Prostate gland (tissue), 2 donors: ENCODE measurements at regions not wholly inside any gene's neighbourhood (a gene's known extent, or its start where the extent isn't known, plus 50 kb on each side); places are given as distances from the start of the nearest gene placed in this dataset.

Source experiments
- DNase-seq: peaks from one replicate; pipeline ENCODE4 v3.0.0-alpha.2; 2019; ENCODE audit warnings: low spot score
- H3K27ac ChIP-seq, 2 donors: fragments of 200-600 bp; sonication (generic); 2 replicates each; pipeline ENCODE4 v1.5.1; 2017 to 2019
- H3K27me3 ChIP-seq: fragments of 200-600 bp; sonication (generic); replicated peaks from 2 replicates; pipeline ENCODE4 v1.5.1; 2019; ENCODE audit not compliant: insufficient read depth
- H3K36me3 ChIP-seq, 2 donors: fragments of 200-600 bp; sonication (generic); 1 replicate in 1 of 2; 2 replicates in 1 of 2; pipeline versions ENCODE4 v1.5.1 to v1.8.1; 2017 to 2019
- H3K4me1 ChIP-seq: fragments of 200-600 bp; sonication (generic); replicated peaks from 2 replicates; pipeline ENCODE4 v1.5.1; 2019
- H3K4me3 ChIP-seq, 2 donors: fragments of 200-600 bp; sonication (generic); 2 replicates each; pipeline ENCODE4 v1.5.1; 2017 to 2019
- H3K9me3 ChIP-seq: fragments of 200-600 bp; sonication (generic); 2 replicates; pipeline ENCODE4 v1.5.1; 2017
- POLR2A ChIP-seq: fragments of 450-650 bp; IDR thresholded peaks from one replicate; pipeline ENCODE4 v1.6.1; 2016; ENCODE audit warnings: antibody characterized with exemption, mild to moderate bottlenecking
- POLR2AphosphoS5 ChIP-seq: sonication (generic); formaldehyde crosslinking; IDR thresholded peaks from one replicate; pipeline ENCODE4 v1.6.1; 2017; ENCODE audit warnings: antibody characterized with exemption
- WGBS: methylation state at CpG from one replicate; pipeline ENCODE4 v1.1.5; 2018; 5-methylcytosine and 5-hydroxymethylcytosine counted together
- intact Hi-C: fragments of 100-400 bp; cut with DNase I; formaldehyde crosslinking; loops from one replicate; pipeline ENCODE4 v1.14.2; 2022
- TF ChIP-seq, protein P1 (sequence below), 4 experiments: fragments of 200-600 bp in 2 of 4; fragments of 450-650 bp in 2 of 4; sonication (generic) in 2 of 4; IDR thresholded peaks; 1 replicate in 3 of 4; 2 replicates in 1 of 4; pipeline ENCODE4 v1.5.1; 2016 to 2019; ENCODE audit warnings: antibody characterized with exemption in 4 of 4, mild to moderate bottlenecking in 2 of 4, moderate library complexity in 2 of 4

- H3K36me3 ChIP-seq, result no peaks in the 10 kb centered on the region
- H3K4me3 ChIP-seq, result no peak overlapping the region
- DNase-seq, result peak; percentile 7
- WGBS, result 25% methylated on average over 3 of the region's 3 CpGs
- no peak for TF ChIP-seq POLR2A
- TF ChIP-seq POLR2AphosphoS5, result peak; percentile 43
- intact Hi-C loops, result no loop called here
- peak overlapping the region in 1 of 2 donors; percentile 8 for H3K27ac ChIP-seq
- H3K4me1 ChIP-seq, result peaks cover 6% of the 10 kb centered on the region
- no peaks in the 10 kb centered on the region for H3K27me3 ChIP-seq
- no peaks in the 10 kb centered on the region for H3K9me3 ChIP-seq
Measured at GRCh38 chr6:135568379-135568778, 70.8 kb upstream of the AHI1 start.

DNA sequence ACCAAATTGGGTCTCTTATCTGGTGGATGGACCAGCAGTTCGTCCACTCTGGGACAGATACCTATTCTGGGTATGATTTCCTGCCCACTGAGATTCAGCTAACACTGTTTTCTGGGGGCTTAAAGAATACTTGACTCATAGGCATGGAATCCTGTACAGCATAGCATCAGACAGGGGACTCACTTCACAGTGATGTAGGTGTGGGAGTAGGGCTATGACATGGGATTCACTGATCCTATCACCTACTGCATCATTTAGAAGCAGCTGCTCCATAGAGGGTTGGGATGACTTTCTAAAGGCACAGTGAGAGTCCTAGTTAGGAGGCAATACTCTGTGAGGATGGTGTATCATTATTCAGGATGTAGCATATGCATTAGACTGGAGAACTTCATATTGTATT, 74.5 kb upstream of the AHI1 start:
- H3K9me3 ChIP-seq, result no peaks in the 10 kb centered on the region
- 77% methylated on average over 1 of the region's 1 CpG for WGBS
- no peaks in the 10 kb centered on the region for H3K36me3 ChIP-seq
- no peak for DNase-seq
- H3K4me3 ChIP-seq, result no peak overlapping the region
- no peaks in the 10 kb centered on the region for H3K27me3 ChIP-seq
- TF ChIP-seq, protein P1, sequence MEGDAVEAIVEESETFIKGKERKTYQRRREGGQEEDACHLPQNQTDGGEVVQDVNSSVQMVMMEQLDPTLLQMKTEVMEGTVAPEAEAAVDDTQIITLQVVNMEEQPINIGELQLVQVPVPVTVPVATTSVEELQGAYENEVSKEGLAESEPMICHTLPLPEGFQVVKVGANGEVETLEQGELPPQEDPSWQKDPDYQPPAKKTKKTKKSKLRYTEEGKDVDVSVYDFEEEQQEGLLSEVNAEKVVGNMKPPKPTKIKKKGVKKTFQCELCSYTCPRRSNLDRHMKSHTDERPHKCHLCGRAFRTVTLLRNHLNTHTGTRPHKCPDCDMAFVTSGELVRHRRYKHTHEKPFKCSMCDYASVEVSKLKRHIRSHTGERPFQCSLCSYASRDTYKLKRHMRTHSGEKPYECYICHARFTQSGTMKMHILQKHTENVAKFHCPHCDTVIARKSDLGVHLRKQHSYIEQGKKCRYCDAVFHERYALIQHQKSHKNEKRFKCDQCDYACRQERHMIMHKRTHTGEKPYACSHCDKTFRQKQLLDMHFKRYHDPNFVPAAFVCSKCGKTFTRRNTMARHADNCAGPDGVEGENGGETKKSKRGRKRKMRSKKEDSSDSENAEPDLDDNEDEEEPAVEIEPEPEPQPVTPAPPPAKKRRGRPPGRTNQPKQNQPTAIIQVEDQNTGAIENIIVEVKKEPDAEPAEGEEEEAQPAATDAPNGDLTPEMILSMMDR (IDR thresholded peaks at IDR 0.05), result no peak
- TF ChIP-seq POLR2AphosphoS5 (no peak), POLR2A (no peak)
- intact Hi-C loops, result no loop called here
- H3K27ac ChIP-seq, result no peak overlapping the region
- H3K4me1 ChIP-seq, result peaks cover 6% of the 10 kb centered on the region

DNA sequence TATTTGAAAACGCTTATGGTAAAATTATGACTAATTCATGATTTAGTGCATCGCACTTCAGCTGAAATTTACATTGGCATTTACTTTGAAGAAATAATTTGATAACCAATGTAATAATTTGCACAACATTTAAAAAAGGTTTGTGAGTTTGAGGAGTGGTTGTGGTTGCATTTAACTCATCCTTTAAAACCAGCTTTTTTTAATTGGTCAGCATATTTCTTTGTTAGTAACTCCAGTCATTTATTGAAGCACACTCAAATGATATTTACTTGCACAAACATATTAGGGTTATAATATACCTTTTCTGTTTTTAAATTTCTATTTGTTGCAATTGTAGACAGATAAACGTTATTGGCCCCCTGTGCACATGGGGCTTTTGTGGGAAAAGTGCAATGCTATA, 78.1 kb upstream of the AHI1 start:
- Histone ChIP-seq H3K9me3 (no peaks in the 10 kb centered on the region), H3K4me3 (no peak overlapping the region), H3K27ac (no peak overlapping the region), H3K36me3 (no peaks in the 10 kb centered on the region), H3K4me1 (no peaks in the 10 kb centered on the region), H3K27me3 (no peaks in the 10 kb centered on the region)
- no peak for TF ChIP-seq POLR2AphosphoS5
- TF ChIP-seq, protein P1 (IDR thresholded peaks at IDR 0.05), result no peak
- TF ChIP-seq POLR2A, result no peak
- 87% methylated on average over 3 of the region's 3 CpGs for WGBS
- intact Hi-C loops, result no loop called here
- no peak for DNase-seq

GRCh38 chr6:135576055-135576454, 78.5 kb upstream of the AHI1 start:
- no peak overlapping the region for H3K4me3 ChIP-seq
- no peaks in the 10 kb centered on the region for H3K9me3 ChIP-seq
- H3K27ac ChIP-seq, result no peak overlapping the region
- no peaks in the 10 kb centered on the region for H3K4me1 ChIP-seq
- no peak for DNase-seq
- intact Hi-C loops, result no loop called here
- no peaks in the 10 kb centered on the region for H3K27me3 ChIP-seq
- whole genome bisulfite sequencing, result 55% methylated on average over 1 of the region's 1 CpG
- no peaks in the 10 kb centered on the region for H3K36me3 ChIP-seq
- TF ChIP-seq POLR2AphosphoS5 (no peak), POLR2A (no peak)
- TF ChIP-seq, protein P1 (IDR thresholded peaks at IDR 0.05), result no peak

DNA sequence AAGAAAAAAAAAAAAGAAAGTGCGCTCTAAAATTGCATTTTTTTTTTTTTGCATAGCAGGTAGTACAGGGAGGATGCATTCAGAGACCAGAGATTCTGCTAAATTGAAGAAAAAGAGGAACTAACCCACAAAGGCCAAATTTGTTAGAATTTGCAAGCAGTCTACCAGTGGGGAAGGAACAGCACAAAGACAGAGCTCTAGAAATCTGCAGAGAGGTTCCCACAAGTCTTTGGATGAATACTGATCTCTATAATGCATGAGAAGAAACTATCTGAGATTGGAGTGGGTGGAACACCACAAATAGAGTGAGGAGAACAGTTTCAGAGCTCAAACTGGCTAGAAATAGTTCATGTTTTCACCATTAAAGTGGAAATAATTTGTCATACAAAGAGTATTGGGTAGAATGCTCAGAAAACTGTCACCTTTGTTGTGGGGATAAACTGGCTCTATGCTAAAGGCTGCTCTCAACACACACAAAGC, 79.6 kb upstream of the AHI1 start:
- no peak overlapping the region for H3K4me3 ChIP-seq
- no peaks in the 10 kb centered on the region for H3K36me3 ChIP-seq
- H3K9me3 ChIP-seq, result no peaks in the 10 kb centered on the region
- no peaks in the 10 kb centered on the region for H3K27me3 ChIP-seq
- WGBS, result 91% methylated on average over 1 of the region's 1 CpG
- intact Hi-C loops, result no loop called here
- TF ChIP-seq POLR2A, result no peak
- no peak overlapping the region for H3K27ac ChIP-seq
- H3K4me1 ChIP-seq, result no peaks in the 10 kb centered on the region
- DNase-seq, result no peak

DNA sequence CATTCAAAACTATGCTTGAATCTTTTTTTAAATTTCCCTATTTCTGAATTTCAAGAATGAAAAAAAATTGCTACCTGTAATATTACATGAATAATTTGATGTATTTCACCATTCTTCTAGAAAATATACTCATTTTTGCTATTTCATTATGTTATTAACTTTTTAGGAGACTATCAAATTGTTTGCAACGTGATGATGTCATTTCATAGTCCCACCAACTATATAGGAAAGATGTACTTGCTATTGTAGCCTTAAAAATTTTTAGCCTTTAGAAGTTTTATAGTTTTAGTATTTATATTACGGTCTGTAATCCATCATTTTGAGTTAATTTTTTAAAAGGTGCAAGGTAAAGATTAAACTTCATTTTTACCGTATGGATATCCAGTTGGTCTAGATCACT, 81.4 kb upstream of the AHI1 start:
- Histone ChIP-seq H3K27ac (no peak overlapping the region), H3K9me3 (no peaks in the 10 kb centered on the region), H3K4me3 (no peak overlapping the region), H3K27me3 (no peaks in the 10 kb centered on the region), H3K4me1 (no peaks in the 10 kb centered on the region), H3K36me3 (no peaks in the 10 kb centered on the region)
- WGBS, result 90% methylated on average over 3 of the region's 3 CpGs
- TF ChIP-seq POLR2A (no peak), POLR2AphosphoS5 (no peak)
- TF ChIP-seq, protein P1 (IDR thresholded peaks at IDR 0.05), result no peak
- intact Hi-C loops, result no loop called here
- no peak for DNase-seq
